Liver (tissue), 8 donors: ENCODE measurements at regions not wholly inside any gene's neighbourhood (a gene's known extent, or its start where the extent isn't known, plus 50 kb on each side); places are given as distances from the start of the nearest gene placed in this dataset.

ENCODE experiments used
- DNase-seq: peaks from one replicate; pipeline ENCODE4 v3.0.0-alpha.2; 2017; ENCODE audit warnings: low spot score
- H3K27ac ChIP-seq, 2 donors: one replicate each; pipeline ENCODE4 v1.7.0; 2013; ENCODE audit warnings: inconsistent platforms in 2 of 2, low read length in 2 of 2, control low read depth in 1 of 2, low read depth in 1 of 2, mild to moderate bottlenecking in 1 of 2
- H3K27me3 ChIP-seq, 4 donors: one replicate each; pipeline versions ENCODE4 v1.6.1 to v1.7.0; 2013; ENCODE audit warnings: low read length in 3 of 4, inconsistent platforms in 1 of 4, mild to moderate bottlenecking in 1 of 4, moderate library complexity in 1 of 4; ENCODE audit not compliant: control insufficient read depth in 4 of 4, insufficient read depth in 4 of 4
- H3K36me3 ChIP-seq, 4 donors: one replicate each; pipeline versions ENCODE4 v1.6.1 to v1.7.0; 2013; ENCODE audit warnings: low read length in 3 of 4, mild to moderate bottlenecking in 3 of 4, low read depth in 1 of 4, moderate library complexity in 1 of 4; ENCODE audit not compliant: control insufficient read depth in 4 of 4, insufficient read depth in 3 of 4
- H3K4me1 ChIP-seq, 4 donors: one replicate each; pipeline versions ENCODE4 v1.6.1 to v1.7.0; 2013; ENCODE audit warnings: low read length in 3 of 4, mild to moderate bottlenecking in 3 of 4, moderate library complexity in 1 of 4; ENCODE audit not compliant: control insufficient read depth in 4 of 4, insufficient read depth in 4 of 4
- H3K4me3 ChIP-seq, 3 donors: one replicate each; pipeline versions ENCODE4 v1.6.1 to v1.7.0; 2013; ENCODE audit warnings: low read length in 3 of 3, control low read depth in 1 of 3, low read depth in 1 of 3, mild to moderate bottlenecking in 1 of 3
- H3K9ac ChIP-seq, 2 donors: one replicate each; pipeline ENCODE4 v1.7.0; 2013; ENCODE audit warnings: low read length in 2 of 2, mild to moderate bottlenecking in 2 of 2, moderate library complexity in 2 of 2, control low read depth in 1 of 2, low read depth in 1 of 2
- H3K9me3 ChIP-seq, 4 donors: one replicate each; pipeline versions ENCODE4 v1.6.1 to v1.7.0; 2013; ENCODE audit warnings: low read length in 3 of 4; ENCODE audit not compliant: control insufficient read depth in 4 of 4
- EGR1 ChIP-seq, 2 donors: IDR thresholded peaks; 2 replicates each; pipeline ENCODE4 v1.6.1; 2016 to 2018; ENCODE audit warnings: antibody characterized with exemption in 2 of 2, low read depth in 2 of 2
- FOXA1 ChIP-seq: IDR thresholded peaks from 2 replicates; pipeline ENCODE4 v1.6.1; 2016; ENCODE audit warnings: antibody characterized with exemption
- FOXA2 ChIP-seq: IDR thresholded peaks from 2 replicates; pipeline ENCODE4 v1.6.1; 2016; ENCODE audit warnings: antibody characterized with exemption
- GABPA ChIP-seq, 2 donors: IDR thresholded peaks in 1 of 2; conservative IDR thresholded peaks in 1 of 2; 2 replicates each; pipeline ENCODE4 v1.6.1; 2016; ENCODE audit warnings: antibody characterized with exemption in 2 of 2, mild to moderate bottlenecking in 1 of 2, moderate library complexity in 1 of 2
- HNF4A ChIP-seq, 2 donors: conservative IDR thresholded peaks; 2 replicates each; pipeline ENCODE4 v1.6.1; 2016; ENCODE audit warnings: antibody characterized with exemption in 2 of 2, mild to moderate bottlenecking in 2 of 2
- HNF4G ChIP-seq: IDR thresholded peaks from 2 replicates; pipeline ENCODE4 v1.6.1; 2016; ENCODE audit warnings: antibody characterized with exemption
- JUND ChIP-seq, 2 donors: IDR thresholded peaks; 2 replicates each; pipeline ENCODE4 v1.6.1; 2016; ENCODE audit warnings: antibody characterized with exemption in 2 of 2
- NR2F2 ChIP-seq: IDR thresholded peaks from 2 replicates; pipeline ENCODE4 v1.6.1; 2016; ENCODE audit warnings: antibody characterized with exemption
- RAD21 ChIP-seq, 2 donors: IDR thresholded peaks; 2 replicates each; pipeline ENCODE4 v1.6.1; 2016; ENCODE audit warnings: antibody characterized with exemption in 2 of 2, mild to moderate bottlenecking in 2 of 2
- RXRA ChIP-seq, 2 donors: IDR thresholded peaks; 2 replicates each; pipeline ENCODE4 v1.6.1; 2017 to 2018; ENCODE audit warnings: antibody characterized with exemption in 2 of 2, mild to moderate bottlenecking in 1 of 2
- SP1 ChIP-seq: IDR thresholded peaks from 2 replicates; pipeline ENCODE4 v1.6.1; 2018; ENCODE audit warnings: antibody characterized with exemption, mild to moderate bottlenecking
- TAF1 ChIP-seq: conservative IDR thresholded peaks from 2 replicates; pipeline ENCODE4 v1.6.1; 2016; ENCODE audit warnings: antibody characterized with exemption, mild to moderate bottlenecking
- YY1 ChIP-seq: IDR thresholded peaks from 2 replicates; pipeline ENCODE4 v1.6.1; 2016; ENCODE audit warnings: antibody characterized with exemption, mild to moderate bottlenecking
- whole genome bisulfite sequencing: extraction: QIAGEN DNeasy Blood & Tissue Kit; methylation state at CpG from one replicate; pipeline ENCODE4 v1.1.7; 2013; 5-methylcytosine and 5-hydroxymethylcytosine counted together
- TF ChIP-seq, protein P1 (sequence below): IDR thresholded peaks from 2 replicates; pipeline ENCODE4 v1.6.1; 2016; ENCODE audit warnings: antibody characterized with exemption, mild to moderate bottlenecking
- TF ChIP-seq, protein P2 (sequence below): IDR thresholded peaks from 2 replicates; pipeline ENCODE4 v1.6.1; 2016; ENCODE audit warnings: antibody characterized with exemption
- TF ChIP-seq, protein P3 (sequence below): fragments of 150-350 bp; IDR thresholded peaks from 2 replicates; pipeline ENCODE4 v1.5.1; 2017; ENCODE audit warnings: improper control_type of control experiment, low read depth, low read length; ENCODE audit not compliant: missing input control
- TF ChIP-seq, protein P4 (sequence below): IDR thresholded peaks from 2 replicates; pipeline ENCODE4 v1.6.1; 2016; ENCODE audit warnings: antibody characterized with exemption
- TF ChIP-seq, protein P5 (sequence below): IDR thresholded peaks from 2 replicates; pipeline ENCODE4 v1.6.1; 2016; ENCODE audit warnings: antibody characterized with exemption
- donor health status: healthy.
- donor health status: healthy.
- donor health status: healthy.
- donor health status: healthy.
- donor health status: healthy.

DNA sequence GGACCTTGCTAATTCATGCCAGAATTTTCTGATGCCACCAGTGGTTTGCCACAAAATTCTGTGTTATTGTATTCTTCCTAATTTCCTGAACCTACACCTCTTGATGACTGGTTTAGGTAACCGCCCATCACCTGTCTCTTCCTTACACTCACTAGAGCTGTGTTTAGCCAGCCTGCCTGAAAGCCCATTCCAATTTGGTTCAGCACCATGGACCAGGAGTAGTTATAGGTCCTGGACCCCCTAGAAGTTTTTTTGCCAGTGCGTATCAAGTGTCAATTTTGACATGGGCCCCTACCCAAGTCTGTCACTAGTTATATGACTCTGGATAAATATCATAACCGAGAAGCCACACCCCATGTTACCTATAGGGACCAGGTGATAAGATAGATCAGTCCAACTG lies 94.0 kb upstream of the NAP1L1 start:
- no peaks in the 10 kb centered on the region for H3K9me3 ChIP-seq

DNA sequence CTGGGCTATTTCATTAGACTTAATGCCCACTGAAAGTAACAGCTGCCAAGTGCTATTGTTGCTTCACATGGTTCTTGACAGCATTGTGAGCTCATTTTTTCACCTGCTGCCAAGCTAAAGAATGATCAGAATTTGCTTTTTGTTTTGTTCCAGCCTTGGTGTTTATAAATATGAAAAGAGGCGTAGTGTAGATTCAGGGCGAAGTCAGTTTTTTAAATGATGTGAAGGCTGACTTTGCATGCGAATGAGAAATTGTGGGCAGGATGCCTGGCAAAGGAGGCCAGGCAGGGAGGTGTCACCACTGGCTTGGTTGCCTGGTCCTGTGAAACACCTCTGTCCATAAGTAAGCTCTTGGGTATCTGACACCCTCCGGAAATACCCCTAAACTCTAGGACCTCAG lies 93.3 kb upstream of the NAP1L1 start:
- no peaks in the 10 kb centered on the region for H3K36me3 ChIP-seq
- 97% methylated on average over 4 of the region's 4 CpGs for WGBS
- DNase-seq = no peak
- H3K4me1 ChIP-seq = no peaks in the 10 kb centered on the region
- no peak overlapping the region for H3K27ac ChIP-seq
- H3K27me3 ChIP-seq = no peaks in the 10 kb centered on the region
- H3K9ac ChIP-seq = no peak overlapping the region
- no peaks in the 10 kb centered on the region for H3K9me3 ChIP-seq
- TF ChIP-seq, protein P1, sequence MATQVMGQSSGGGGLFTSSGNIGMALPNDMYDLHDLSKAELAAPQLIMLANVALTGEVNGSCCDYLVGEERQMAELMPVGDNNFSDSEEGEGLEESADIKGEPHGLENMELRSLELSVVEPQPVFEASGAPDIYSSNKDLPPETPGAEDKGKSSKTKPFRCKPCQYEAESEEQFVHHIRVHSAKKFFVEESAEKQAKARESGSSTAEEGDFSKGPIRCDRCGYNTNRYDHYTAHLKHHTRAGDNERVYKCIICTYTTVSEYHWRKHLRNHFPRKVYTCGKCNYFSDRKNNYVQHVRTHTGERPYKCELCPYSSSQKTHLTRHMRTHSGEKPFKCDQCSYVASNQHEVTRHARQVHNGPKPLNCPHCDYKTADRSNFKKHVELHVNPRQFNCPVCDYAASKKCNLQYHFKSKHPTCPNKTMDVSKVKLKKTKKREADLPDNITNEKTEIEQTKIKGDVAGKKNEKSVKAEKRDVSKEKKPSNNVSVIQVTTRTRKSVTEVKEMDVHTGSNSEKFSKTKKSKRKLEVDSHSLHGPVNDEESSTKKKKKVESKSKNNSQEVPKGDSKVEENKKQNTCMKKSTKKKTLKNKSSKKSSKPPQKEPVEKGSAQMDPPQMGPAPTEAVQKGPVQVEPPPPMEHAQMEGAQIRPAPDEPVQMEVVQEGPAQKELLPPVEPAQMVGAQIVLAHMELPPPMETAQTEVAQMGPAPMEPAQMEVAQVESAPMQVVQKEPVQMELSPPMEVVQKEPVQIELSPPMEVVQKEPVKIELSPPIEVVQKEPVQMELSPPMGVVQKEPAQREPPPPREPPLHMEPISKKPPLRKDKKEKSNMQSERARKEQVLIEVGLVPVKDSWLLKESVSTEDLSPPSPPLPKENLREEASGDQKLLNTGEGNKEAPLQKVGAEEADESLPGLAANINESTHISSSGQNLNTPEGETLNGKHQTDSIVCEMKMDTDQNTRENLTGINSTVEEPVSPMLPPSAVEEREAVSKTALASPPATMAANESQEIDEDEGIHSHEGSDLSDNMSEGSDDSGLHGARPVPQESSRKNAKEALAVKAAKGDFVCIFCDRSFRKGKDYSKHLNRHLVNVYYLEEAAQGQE = no peak
- TF ChIP-seq RXRA (IDR thresholded peaks at IDR 0.05) (no peak), SP1 (no peak), HNF4G (no peak), GABPA (IDR thresholded peaks at IDR 0.05 in 1 of 2, conservative IDR thresholded peaks at IDR 0.05 in 1 of 2) (no peak), JUND (IDR thresholded peaks at IDR 0.05) (no peak), YY1 (no peak)
- no peak overlapping the region for H3K4me3 ChIP-seq

More for the DNA sequence above, 94.0 kb upstream of the NAP1L1 start:
- H3K36me3 ChIP-seq = no peaks in the 10 kb centered on the region
- no peak for TF ChIP-seq FOXA2
- TF ChIP-seq FOXA1 = no peak
- TF ChIP-seq, protein P1 = no peak
- no peak for TF ChIP-seq TAF1
- no peak for TF ChIP-seq HNF4G
- TF ChIP-seq, protein P2, sequence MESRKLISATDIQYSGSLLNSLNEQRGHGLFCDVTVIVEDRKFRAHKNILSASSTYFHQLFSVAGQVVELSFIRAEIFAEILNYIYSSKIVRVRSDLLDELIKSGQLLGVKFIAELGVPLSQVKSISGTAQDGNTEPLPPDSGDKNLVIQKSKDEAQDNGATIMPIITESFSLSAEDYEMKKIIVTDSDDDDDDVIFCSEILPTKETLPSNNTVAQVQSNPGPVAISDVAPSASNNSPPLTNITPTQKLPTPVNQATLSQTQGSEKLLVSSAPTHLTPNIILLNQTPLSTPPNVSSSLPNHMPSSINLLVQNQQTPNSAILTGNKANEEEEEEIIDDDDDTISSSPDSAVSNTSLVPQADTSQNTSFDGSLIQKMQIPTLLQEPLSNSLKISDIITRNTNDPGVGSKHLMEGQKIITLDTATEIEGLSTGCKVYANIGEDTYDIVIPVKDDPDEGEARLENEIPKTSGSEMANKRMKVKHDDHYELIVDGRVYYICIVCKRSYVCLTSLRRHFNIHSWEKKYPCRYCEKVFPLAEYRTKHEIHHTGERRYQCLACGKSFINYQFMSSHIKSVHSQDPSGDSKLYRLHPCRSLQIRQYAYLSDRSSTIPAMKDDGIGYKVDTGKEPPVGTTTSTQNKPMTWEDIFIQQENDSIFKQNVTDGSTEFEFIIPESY = no peak
- TF ChIP-seq, protein P3, sequence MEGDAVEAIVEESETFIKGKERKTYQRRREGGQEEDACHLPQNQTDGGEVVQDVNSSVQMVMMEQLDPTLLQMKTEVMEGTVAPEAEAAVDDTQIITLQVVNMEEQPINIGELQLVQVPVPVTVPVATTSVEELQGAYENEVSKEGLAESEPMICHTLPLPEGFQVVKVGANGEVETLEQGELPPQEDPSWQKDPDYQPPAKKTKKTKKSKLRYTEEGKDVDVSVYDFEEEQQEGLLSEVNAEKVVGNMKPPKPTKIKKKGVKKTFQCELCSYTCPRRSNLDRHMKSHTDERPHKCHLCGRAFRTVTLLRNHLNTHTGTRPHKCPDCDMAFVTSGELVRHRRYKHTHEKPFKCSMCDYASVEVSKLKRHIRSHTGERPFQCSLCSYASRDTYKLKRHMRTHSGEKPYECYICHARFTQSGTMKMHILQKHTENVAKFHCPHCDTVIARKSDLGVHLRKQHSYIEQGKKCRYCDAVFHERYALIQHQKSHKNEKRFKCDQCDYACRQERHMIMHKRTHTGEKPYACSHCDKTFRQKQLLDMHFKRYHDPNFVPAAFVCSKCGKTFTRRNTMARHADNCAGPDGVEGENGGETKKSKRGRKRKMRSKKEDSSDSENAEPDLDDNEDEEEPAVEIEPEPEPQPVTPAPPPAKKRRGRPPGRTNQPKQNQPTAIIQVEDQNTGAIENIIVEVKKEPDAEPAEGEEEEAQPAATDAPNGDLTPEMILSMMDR = no peak
- TF ChIP-seq, protein P4, sequence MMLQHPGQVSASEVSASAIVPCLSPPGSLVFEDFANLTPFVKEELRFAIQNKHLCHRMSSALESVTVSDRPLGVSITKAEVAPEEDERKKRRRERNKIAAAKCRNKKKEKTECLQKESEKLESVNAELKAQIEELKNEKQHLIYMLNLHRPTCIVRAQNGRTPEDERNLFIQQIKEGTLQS = no peak
- TF ChIP-seq HNF4A (conservative IDR thresholded peaks at IDR 0.05) = no peak
- no peak for TF ChIP-seq GABPA (IDR thresholded peaks at IDR 0.05 in 1 of 2, conservative IDR thresholded peaks at IDR 0.05 in 1 of 2)
- no peak for TF ChIP-seq EGR1 (IDR thresholded peaks at IDR 0.05; ENCODE audit: low read depth in 2 of 2)
- no peak for TF ChIP-seq JUND (IDR thresholded peaks at IDR 0.05)
- TF ChIP-seq YY1 = no peak
- TF ChIP-seq RXRA (IDR thresholded peaks at IDR 0.05) = no peak
- no peak for TF ChIP-seq SP1
- TF ChIP-seq, protein P5, sequence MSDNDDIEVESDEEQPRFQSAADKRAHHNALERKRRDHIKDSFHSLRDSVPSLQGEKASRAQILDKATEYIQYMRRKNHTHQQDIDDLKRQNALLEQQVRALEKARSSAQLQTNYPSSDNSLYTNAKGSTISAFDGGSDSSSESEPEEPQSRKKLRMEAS = no peak
- TF ChIP-seq RAD21 (IDR thresholded peaks at IDR 0.05) = no peak
- no peak for TF ChIP-seq NR2F2
- H3K27ac ChIP-seq = no peak overlapping the region
- no peak for DNase-seq
- H3K4me3 ChIP-seq = no peak overlapping the region
- H3K9ac ChIP-seq = no peak overlapping the region
- 92% methylated on average over 3 of the region's 3 CpGs for WGBS
- H3K27me3 ChIP-seq = no peaks in the 10 kb centered on the region
- no peaks in the 10 kb centered on the region for H3K4me1 ChIP-seq
